ENCODE measurements at regions not wholly inside any gene's neighbourhood (a gene's known extent, or its start where the extent isn't known, plus 50 kb on each side); places are given as distances from the start of the nearest gene placed in this dataset.

- DNase-seq = no peak
Observed at GRCh38 chr17:79311373-79311772, 236.7 kb downstream of the ENGASE start.

GRCh38 chr17:79306424-79307318 is 232.0 kb downstream of the ENGASE start:
- DNase-seq = peak; percentile 8

- DNase-seq = no peak
Observed at GRCh38 chr17:79305768-79306423, 231.3 kb downstream of the ENGASE start.

- no peak for DNase-seq
Observed at GRCh38 chr17:79305376-79305767, 230.7 kb downstream of the ENGASE start.

- no peak for DNase-seq
Observed at GRCh38 chr17:79304884-79305283, 230.3 kb downstream of the ENGASE start.

DNA sequence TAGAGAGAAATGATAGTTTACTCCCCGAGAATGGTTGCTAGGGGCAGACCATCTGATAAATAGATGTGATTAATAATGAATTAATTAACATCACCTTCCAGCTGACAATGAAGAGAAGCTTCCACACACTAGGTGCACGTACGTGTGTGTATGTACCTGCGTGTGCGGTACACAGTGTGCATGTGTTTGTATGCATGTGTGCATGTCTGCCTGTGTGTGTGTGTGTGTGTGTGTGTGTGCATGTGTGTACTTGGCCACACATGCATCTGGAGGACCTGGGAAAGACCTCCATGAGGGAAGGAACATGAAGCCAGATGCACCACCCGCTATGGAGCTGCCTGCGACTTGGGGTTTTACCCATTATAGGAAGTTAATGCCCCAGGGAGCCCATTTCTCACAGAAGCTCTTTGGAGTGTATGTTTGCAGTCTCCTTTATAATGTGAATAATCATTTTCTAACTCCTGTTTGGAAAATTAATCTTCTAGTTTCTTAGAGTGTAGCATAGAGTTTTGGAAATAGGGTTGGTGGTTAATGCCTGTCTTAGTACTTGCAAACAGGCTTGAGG is 229.1 kb downstream of the ENGASE start:
- no peak for DNase-seq

GRCh38 chr17:79301469-79301868 is 226.8 kb downstream of the ENGASE start:
- DNase-seq = no peak

DNA sequence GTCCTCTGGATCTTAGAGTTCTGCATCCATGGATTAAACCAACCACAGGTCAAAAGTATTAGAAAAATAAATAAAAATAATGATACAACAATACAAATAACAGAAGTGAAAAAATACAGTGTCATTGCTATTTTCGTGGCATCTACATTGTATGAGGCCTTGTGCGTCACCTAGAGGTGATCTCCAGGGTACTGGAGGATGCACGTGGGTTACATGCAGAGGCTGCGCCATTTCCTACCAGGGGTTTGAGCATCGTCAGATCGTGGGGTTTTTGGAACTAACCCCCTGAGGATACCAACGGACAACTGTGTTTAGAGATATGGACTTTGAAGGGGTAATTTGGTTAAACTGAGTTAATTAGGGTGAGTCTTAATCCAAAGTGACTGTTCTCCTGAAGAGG is 224.7 kb downstream of the ENGASE start:
- no peak for DNase-seq

DNA sequence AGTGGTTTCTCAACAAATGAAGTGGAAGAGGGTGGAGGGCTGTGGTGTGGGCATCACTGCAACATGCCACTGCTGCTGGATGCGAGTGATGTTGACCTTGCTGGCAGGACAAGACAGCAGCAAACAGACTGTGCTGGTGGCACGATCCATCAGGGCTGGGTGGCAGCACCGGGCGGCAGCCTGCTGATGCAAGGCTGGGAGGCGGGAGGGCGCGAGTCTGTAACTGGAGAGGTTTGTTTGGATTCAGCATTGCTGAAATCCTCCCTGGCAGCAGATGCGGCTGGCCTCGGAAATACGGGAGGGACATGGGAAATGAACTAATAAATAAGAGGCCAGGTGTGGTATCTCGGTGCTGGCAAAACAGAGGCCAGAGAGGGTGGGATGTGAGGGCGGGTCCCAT is 224.2 kb downstream of the ENGASE start:
- DNase-seq = no peak

- DNase-seq = no peak
Observed at GRCh38 chr17:79296243-79296642, 221.6 kb downstream of the ENGASE start.

- no peak for DNase-seq
Observed at GRCh38 chr17:79295307-79295706, 220.7 kb downstream of the ENGASE start.

DNA sequence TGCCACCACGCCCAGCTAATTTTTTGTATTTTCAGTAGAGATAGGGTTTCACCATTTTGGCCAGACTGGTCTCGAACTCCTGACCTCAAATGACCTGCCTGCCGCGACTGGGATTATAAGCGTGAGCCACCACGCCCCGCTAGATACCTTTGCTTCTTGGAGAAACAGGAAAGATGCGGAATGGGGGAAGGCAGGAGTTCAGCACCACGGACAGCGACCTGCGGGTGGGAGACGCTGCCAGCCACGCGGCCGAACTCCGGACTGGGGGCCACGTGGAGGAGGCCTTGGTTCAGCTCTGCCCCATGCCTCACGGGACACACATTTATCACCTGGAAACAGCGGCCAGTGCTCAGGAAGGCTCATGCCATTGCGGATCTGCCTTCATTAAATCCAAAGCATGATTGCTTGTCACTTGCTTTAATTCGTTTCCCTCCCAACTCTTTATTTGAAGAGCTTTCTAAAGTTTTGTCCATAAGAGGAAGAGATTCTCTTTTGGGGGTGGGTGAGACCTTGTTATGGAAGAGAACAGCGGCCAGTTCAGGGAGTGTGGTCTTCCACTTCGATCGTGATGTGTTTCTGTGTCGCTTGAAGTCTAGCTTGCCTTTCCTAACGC is 219.9 kb downstream of the ENGASE start:
- peak; percentile 90 for DNase-seq

DNA sequence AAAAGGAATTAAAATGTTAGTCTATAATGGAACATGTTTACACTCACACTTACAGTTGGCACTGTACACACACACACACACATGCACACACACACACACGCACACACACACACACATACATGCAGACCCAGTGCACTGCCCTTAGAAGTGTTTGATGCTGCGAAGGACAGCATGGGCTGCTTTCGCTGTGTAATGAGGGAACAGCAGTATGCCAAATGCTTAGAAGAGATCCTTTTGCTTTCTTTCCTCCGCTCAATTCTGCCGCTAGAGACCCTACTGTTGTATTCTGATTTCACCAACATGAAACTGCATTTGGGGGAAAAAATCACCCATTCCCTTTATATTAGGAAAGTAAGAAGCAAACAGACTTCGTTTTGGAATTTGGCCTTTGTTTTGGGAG is 217.9 kb downstream of the ENGASE start:
- no peak for DNase-seq

DNA sequence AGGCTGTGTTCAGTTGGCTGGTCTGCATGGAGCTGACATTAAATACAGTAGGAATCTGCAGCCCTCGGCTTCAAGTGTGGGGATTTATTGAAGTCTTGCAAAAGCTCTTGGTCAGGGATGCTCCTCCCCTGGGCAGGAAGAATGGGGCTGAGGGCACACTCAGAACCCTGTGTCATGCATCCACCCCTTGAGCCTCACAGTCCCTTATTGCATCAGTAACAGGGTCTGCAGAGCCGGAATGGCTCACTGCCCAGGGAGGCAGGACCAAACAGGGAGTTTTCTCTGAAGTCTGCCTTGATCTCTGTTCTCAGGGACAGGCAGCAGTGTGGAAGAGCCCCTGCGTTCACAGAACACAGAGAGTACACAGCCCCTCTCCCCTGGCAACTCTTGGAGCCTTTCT is 216.8 kb downstream of the ENGASE start:
- DNase-seq = no peak

DNA sequence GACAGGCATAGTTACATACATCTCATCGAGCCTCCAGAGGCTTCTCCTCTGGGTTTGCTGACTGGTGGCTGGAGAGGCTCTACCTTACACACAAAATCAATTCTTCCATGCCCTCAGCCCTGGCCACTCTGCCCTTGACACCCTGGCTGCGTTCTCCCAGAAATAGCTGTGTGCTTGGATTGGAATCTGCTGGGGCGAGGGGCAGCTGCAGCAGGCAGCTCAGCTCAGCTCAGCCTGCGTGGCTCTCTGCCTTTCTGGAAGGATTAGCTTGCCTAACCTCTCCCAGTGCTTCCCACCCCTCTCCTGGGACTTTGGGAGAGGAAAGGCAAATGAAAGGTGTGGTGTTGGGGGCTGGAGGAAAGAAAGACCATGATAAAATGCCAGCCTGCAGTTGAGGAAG is 216.1 kb downstream of the ENGASE start:
- no peak for DNase-seq

GRCh38 chr17:79288950-79289349 is 214.3 kb downstream of the ENGASE start:
- no peak for DNase-seq

- no peak for DNase-seq
Observed at GRCh38 chr17:79286440-79286839, 211.8 kb downstream of the ENGASE start.

- DNase-seq = no peak
Observed at GRCh38 chr17:79285973-79286372, 211.3 kb downstream of the ENGASE start.

DNA sequence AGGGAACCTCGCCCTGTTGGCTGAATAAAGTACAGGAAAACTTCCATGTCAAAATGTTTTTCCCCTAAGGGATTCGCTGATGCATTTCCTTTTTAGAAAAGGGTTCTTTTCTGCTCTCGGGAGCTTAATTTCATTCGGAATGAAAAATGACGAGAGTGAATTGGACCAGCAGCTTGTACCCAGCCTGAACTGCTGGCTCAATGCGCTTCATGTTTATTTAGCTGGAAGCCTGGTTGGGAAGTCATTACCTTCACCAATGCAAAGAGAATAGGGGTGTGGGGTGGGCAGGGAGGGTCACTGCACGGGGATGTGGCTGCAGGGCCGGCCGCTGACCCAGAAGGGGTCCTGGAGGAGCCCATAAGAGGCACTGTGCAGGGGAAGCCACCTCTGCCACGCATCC is 207.7 kb downstream of the ENGASE start:
- DNase-seq = no peak

DNA sequence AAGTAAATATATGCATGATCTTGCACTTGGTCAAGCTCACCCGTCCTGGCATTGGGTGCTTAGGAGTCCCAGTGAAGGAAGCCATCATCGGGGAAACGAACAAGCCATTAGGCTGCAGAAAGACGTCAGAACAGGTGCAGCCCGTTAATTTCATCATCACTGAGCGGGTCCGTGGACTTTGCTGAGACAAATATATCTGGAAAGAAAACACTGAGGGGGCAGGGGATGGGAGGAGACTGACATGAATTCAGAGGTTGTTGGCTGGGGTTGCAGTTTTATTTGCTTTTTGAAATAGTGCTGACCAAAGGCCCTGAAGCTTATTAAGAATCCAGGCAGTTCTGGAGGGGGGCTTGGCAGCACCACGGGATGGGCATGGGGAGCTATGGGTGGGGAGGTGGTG is 207.2 kb downstream of the ENGASE start:
- DNase-seq = no peak

DNA sequence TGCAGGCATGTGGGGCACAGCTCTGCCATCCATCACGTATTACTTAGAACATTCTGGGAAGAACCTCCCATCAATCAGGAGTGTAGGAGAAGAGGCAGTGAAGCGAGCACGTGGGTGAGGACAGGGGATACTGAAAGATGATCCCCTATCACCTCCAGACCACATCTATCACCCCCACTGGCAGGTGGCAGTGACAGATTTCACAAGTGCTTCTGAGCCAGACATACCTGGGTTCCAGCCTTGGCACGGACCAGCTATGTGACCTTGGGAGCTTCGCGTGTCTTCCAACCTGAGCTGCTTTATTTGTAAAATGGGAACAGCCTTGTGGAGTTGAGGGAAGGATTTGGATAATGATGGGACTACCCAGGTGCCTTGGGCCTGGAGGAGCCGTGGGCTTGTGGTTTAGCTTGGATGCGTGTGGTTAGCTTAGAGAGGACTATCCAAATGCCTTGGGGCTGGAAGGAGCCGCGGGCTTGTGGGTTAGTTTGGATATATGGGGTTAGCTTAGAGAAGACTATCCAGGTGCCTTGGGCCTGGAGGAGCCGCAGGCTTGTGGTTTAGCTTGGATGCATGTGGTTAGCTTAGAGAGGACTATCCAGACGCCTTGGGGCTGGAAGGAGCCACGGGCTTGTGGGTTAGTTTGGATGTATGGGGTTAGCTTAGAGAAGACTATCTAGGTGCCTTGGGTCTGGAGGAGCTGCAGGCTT is 206.4 kb downstream of the ENGASE start:
- no peak for DNase-seq

GRCh38 chr17:79280010-79280409 is 205.4 kb downstream of the ENGASE start:
- no peak for DNase-seq
